Rectal smooth muscle tissue (tissue), 1 donor: ENCODE measurements at regions not wholly inside any gene's neighbourhood (a gene's known extent, or its start where the extent isn't known, plus 50 kb on each side); places are given as distances from the start of the nearest gene placed in this dataset.
"Not testable (repeated sequence)": the region's sequence is repeated elsewhere in the genome, so short reads cannot be mapped to it uniquely, and the experiment has no call there.

ENCODE experiments used
- H3K27ac ChIP-seq: one replicate; pipeline ENCODE4 v1.7.0; 2013; ENCODE audit warnings: low read depth, low read length, inconsistent platforms
- H3K27me3 ChIP-seq: one replicate; pipeline ENCODE4 v1.7.0; 2013; ENCODE audit warnings: low read length; ENCODE audit not compliant: control insufficient read depth, insufficient read depth
- H3K36me3 ChIP-seq: one replicate; pipeline ENCODE4 v1.7.0; 2013; ENCODE audit warnings: low read length; ENCODE audit not compliant: control insufficient read depth, insufficient read depth
- H3K4me1 ChIP-seq: one replicate; pipeline ENCODE4 v1.7.0; 2013; ENCODE audit warnings: low read length; ENCODE audit not compliant: control insufficient read depth, insufficient read depth
- H3K4me3 ChIP-seq: one replicate; pipeline ENCODE4 v1.7.0; 2013; ENCODE audit warnings: low read length
- H3K9ac ChIP-seq: one replicate; pipeline ENCODE4 v1.7.0; 2013; ENCODE audit warnings: low read length

DNA sequence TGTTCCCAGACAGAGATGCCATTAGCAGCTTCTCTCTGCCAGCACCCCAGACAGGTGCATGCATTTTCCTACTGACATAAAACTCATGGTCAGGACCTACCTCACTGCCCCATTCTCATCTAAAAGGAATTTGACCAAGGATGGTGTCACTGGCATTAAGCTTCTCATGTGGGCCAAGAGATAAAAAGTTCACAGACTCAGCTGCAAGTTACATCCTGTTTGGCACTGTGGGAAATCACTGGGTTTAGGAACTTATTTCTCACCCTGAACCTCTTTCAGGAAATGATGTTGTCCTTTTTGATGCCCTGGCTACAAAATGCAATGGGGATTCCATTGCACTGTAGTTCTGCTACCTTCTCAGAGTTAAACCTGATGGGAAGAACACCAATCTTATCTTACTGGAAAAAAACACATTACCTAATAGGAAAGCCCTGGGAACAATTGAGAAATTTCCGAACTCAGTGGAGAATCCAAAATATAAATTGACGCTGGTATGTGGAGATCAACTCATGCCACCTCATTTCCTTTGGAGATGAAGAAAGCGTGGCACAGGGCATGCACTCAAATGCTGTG lies 252.1 kb upstream of the COPS8 start:
- H3K4me3 ChIP-seq, result no peak overlapping the region
- no peaks in the 10 kb centered on the region for H3K27me3 ChIP-seq
- no peak overlapping the region for H3K9ac ChIP-seq
- H3K27ac ChIP-seq, result no peak overlapping the region
- H3K36me3 ChIP-seq, result no peaks in the 10 kb centered on the region
- H3K4me1 ChIP-seq, result no peaks in the 10 kb centered on the region

DNA sequence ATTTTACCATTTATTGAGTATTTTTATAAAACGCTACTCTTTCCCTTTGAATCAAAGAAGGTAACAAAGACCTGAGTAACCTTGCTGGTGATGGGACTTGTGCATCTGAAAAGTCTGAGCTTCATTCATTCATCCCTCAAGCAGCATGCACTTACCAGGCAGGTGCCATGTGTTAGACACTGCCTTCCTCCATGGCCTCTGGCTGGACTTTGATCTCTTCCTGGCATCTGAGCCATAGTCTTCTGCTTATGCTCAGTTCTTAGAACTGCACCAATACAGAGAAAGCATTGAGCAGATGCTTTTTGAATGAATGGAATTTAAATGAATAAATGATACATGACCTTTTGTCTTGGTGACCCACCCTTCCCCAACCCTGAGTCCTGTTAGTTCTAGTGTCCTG lies 251.4 kb upstream of the COPS8 start:
- Histone ChIP-seq H3K27me3 (no peaks in the 10 kb centered on the region), H3K36me3 (no peaks in the 10 kb centered on the region), H3K27ac (no peak overlapping the region), H3K4me1 (no peaks in the 10 kb centered on the region), H3K4me3 (no peak overlapping the region), H3K9ac (no peak overlapping the region)

DNA sequence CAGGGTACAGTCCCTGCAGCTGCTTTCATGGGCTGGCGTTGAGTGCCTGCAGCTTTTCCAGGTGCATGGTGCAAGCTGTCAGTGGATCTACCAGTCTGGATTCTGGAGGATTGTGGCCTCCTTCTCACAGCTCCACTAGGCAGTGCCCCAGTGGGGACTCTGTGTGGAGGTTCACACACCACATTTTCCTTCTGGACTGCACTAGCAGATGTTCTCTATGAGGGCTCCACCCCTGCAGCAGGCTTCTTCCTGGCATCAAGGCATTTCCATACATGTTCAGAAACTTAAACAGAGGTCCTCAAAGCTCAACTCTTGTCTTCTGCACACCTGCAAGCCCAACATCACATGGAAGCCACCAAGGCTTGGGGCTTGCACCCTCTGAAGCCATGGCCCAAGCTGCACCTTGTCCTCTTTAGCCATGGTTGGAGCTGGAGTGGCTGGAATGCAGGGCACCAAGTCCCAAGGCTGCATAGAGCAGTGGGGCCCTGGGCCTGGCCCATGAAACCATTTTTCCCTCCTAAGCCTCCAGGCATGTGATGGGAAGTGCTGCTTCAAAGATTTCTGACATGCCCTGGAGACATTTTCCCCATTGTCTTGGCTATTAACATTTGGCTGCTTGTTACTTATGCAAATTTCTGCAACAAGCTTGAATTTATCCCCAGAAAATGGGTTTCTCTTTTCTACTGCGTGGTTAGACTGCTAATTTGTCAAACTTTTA lies 250.2 kb upstream of the COPS8 start:
- no peak overlapping the region for H3K4me3 ChIP-seq
- H3K9ac ChIP-seq, result no peak overlapping the region
- no peaks in the 10 kb centered on the region for H3K27me3 ChIP-seq
- no peaks in the 10 kb centered on the region for H3K4me1 ChIP-seq
- H3K36me3 ChIP-seq, result no peaks in the 10 kb centered on the region
- no peak overlapping the region for H3K27ac ChIP-seq

DNA sequence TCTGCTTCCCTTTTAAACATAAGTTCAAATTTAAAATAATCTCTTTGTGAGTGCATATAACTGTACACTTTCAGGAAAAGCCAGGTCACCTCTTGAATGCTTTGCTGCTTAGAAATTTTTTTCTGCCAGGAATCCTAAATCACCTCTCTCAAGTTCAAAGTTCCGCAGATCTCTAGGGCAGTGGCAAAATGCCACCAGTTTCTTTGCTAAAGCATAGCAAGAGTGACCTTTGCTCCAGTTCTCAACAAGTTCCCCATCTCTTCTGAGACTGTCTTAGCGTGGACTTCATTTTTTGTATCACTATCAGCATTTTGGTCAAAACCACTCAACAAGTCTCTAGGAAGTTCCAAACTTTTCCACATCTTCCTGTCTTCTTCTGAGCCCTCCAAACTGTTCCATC lies 249.7 kb upstream of the COPS8 start:
- H3K27me3 ChIP-seq, H3K36me3 ChIP-seq, H3K9ac ChIP-seq, H3K4me1 ChIP-seq, H3K4me3 ChIP-seq, H3K27ac ChIP-seq: not testable (repeated sequence)

DNA sequence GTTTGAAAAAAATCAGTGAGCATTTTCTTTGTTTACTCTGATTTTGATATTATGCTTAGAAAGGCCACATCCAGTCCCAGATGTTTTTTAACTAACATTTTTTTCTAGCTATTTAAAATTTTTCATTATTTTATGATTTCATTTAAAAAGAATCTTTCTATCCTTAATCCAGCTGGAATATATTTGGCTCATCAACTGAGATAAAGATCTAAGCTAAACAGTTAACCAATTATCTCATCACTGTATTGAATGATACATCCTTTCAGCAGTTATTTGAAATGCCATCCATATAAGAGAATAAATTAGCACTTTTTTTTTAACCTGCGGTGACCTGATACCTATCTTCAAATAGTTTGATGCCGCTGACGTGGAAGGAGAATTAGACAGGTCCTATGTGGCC lies 245.5 kb upstream of the COPS8 start:
- Histone ChIP-seq H3K27ac (no peak overlapping the region), H3K4me3 (no peak overlapping the region), H3K27me3 (no peaks in the 10 kb centered on the region), H3K4me1 (no peaks in the 10 kb centered on the region), H3K9ac (no peak overlapping the region), H3K36me3 (no peaks in the 10 kb centered on the region)

DNA sequence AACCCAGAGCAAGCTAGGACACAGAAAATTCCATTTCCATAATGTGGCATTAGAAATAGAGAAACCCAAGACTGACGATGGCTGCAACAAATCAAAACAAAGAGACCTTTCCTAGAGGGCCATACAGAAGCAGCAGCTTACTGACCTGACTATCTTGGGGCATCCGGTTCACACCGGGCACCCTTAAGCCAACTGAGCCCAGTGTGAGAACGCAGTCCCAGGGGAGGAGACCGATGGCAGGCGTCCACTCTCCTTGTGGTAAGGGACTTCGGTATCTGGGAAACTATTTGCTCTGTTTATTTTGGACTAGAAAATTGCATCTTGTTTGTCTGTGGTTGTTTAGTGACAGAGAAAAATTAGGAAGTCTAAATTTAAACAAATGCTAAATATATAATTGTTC lies 244.8 kb upstream of the COPS8 start:
- H3K4me3 ChIP-seq, result no peak overlapping the region
- no peaks in the 10 kb centered on the region for H3K4me1 ChIP-seq
- H3K36me3 ChIP-seq, result no peaks in the 10 kb centered on the region
- no peak overlapping the region for H3K27ac ChIP-seq
- H3K9ac ChIP-seq, result no peak overlapping the region
- no peaks in the 10 kb centered on the region for H3K27me3 ChIP-seq

DNA sequence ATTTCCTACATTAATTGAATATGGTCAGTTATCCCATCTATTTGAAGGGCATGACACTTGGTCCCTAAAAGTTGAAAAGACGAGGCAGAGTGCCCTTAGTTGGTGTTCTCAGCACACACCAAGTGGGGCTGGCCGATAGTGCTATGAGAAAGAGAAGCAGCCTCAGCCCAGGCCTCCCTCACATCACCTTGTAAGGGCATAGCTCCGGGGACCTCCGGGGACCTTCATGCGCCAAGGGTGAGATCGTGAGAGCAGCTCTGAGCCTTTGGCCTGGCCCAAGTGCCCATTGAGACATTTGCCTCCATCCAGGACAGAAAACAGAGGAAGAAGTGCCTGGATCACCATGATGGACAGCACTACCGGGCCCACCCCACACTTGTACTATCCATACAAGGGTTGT lies 244.3 kb upstream of the COPS8 start:
- no peaks in the 10 kb centered on the region for H3K27me3 ChIP-seq
- no peak overlapping the region for H3K4me3 ChIP-seq
- H3K9ac ChIP-seq, result no peak overlapping the region
- H3K36me3 ChIP-seq, result no peaks in the 10 kb centered on the region
- no peaks in the 10 kb centered on the region for H3K4me1 ChIP-seq
- no peak overlapping the region for H3K27ac ChIP-seq

DNA sequence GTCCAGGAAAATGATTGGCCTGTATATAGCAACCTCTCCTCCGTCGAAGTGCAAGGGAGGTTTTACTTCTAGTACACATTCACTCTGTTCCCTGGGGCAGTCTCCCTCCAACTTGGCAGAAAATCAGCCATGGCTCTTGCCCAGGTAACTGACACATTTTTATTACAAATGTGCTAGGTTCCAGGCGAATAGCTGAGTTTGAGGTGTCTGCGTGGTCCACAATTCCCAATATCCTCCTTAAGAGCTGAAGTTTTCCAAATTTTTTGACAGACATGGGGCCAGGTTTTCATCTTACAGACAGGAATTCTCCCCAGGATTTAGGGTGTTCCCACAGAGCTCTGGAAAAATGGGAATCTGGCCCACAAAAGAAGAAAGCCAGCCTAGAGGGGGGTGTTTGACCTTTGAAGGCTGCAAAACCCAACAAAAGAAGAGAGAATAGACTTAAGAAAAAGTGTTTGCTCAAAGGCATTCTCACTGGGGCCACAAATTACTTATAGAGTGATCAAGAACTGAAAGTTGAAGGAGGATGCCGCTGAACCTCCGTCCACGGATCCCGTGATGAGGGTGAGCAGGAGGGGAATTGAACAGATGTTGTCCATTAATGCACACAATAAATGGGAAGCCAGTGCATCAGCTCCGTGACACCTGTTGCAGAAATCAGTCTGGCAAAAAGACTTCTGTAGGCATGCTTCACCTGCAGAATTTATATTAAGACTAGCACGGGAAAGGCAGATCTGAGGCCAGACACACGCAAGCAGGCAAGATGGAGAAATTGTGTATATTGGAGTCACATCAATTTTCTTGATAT lies 242.3 kb upstream of the COPS8 start:
- H3K9ac ChIP-seq, result no peak overlapping the region
- no peak overlapping the region for H3K27ac ChIP-seq

DNA sequence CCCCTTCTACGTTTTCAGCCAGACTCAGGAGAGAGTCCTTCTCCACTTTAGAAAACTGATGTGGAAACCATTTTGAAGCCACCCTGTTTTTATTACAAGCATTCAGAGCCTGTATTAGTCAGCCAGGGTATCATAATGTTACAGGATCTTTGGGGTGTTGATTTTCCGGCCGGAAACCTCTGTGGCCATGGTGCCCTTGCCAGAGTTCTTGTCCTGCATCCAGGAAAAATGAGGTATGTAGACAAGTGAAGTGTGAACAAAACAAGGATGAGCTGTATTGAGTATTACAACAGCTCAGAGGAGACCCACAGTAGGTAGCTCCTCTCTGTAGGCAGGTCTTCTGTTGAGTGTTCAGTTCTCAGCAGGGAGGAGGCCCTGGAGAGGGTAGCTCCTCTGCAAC lies 241.0 kb upstream of the COPS8 start:
- Histone ChIP-seq H3K27ac (no peak overlapping the region), H3K9ac (no peak overlapping the region), H3K4me1 (no peaks in the 10 kb centered on the region), H3K4me3 (no peak overlapping the region), H3K36me3 (no peaks in the 10 kb centered on the region), H3K27me3 (no peaks in the 10 kb centered on the region)

More for the DNA sequence above, 242.3 kb upstream of the COPS8 start:
- Histone ChIP-seq H3K27me3 (no peaks in the 10 kb centered on the region), H3K4me3 (no peak overlapping the region), H3K36me3 (no peaks in the 10 kb centered on the region), H3K4me1 (no peaks in the 10 kb centered on the region)

DNA sequence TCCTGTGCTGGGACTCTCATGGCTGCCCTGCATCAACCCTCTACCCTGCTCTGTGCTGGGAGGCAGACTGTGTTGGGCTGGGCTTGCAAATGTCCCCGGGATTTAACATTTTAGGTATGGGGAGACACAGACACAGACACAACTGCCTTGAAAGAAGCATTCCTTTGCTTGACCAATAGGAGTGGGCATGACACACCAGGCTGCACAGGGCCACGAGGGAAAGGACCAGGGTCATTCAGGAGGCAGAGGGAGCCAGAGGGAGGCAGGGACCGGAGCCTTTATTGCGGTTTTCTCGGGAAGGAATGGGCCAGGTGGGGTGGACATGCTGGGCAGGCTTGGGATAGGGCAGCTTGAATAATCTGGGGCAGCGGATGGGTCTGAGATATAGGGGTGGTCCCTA lies 238.7 kb upstream of the COPS8 start:
- no peaks in the 10 kb centered on the region for H3K4me1 ChIP-seq
- H3K36me3 ChIP-seq, result no peaks in the 10 kb centered on the region
- no peaks in the 10 kb centered on the region for H3K27me3 ChIP-seq
- no peak overlapping the region for H3K27ac ChIP-seq
- no peak overlapping the region for H3K9ac ChIP-seq
- H3K4me3 ChIP-seq, result no peak overlapping the region

DNA sequence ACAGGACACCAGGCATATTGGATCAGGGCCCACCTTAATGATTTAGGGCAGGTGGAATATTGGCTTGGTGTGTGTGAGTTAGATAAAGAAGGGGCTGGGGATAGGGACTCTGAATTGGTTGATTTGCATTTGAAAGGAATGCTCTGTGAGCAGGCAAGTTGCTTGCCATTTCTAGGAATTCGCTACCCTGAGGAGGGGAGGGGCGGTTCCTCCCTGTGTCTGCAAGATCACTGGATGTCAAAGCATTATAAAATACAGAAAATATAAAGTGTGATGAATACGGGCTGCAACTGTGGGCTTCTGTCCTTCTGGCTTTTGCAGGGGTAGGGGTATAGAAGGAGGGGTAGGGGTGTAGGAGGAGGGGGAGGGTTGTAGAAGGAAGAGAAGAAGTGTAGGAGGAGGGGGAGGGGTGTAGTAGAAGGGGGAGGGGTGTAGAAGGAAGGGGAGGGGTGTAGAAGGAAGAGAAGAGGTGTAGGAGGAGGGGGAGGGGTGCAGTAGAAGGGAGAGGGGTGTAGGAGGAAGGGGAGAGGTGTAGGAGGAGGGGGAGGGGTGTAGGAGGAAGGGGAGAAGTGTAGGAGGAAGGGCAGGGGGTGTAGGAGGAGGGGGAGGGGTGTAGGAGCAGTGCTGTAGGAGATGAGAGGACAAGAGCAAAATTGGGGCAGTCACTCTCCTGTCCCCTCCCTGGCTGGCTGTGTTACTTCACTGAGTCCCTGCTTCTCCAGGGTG lies 238.0 kb upstream of the COPS8 start:
- Histone ChIP-seq H3K9ac (no peak overlapping the region), H3K27ac (no peak overlapping the region), H3K27me3 (no peaks in the 10 kb centered on the region), H3K4me3 (no peak overlapping the region), H3K36me3 (no peaks in the 10 kb centered on the region), H3K4me1 (peaks cover under 1% of the 10 kb centered on the region)

DNA sequence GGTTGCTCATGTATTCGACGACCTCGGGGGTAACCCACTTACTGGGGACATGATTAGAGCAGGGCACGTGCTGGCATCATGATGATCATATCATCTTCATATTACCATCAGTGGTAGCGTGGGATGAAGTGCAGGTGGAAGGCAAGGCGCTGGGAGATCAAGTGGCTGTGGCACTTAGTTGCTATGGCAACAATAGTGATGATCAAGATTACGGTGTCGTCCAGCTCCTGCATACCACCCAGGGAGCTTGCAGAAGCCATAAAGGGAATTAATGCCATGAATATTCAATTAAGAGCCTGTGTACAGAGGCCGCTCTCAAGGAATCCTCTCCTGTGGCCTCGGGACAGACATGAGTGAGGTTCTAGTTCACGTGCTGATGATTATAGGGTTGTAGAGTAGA lies 237.2 kb upstream of the COPS8 start:
- no peaks in the 10 kb centered on the region for H3K36me3 ChIP-seq
- H3K4me3 ChIP-seq, result no peak overlapping the region
- no peaks in the 10 kb centered on the region for H3K27me3 ChIP-seq
- no peak overlapping the region for H3K27ac ChIP-seq
- no peak overlapping the region for H3K9ac ChIP-seq
- peaks cover 3% of the 10 kb centered on the region for H3K4me1 ChIP-seq
